GM10266 (cell line): ENCODE measurements at regions not wholly inside any gene's neighbourhood (a gene's known extent, or its start where the extent isn't known, plus 50 kb on each side); places are given as distances from the start of the nearest gene placed in this dataset.
"Not testable (repeated sequence)": the region's sequence is repeated elsewhere in the genome, so short reads cannot be mapped to it uniquely, and the experiment has no call there.

Source experiments
- DNase-seq: peaks from one replicate; pipeline ENCODE4 v3.0.0; 2012; ENCODE audit errors: extremely low spot score
- CTCF ChIP-seq: IDR thresholded peaks from 2 replicates; pipeline ENCODE4 v1.5.1; 2012; ENCODE audit warnings: mild to moderate bottlenecking, low read depth; ENCODE audit not compliant: control insufficient read depth, insufficient read depth; ENCODE audit errors: missing control alignments

- no peak for TF ChIP-seq CTCF
Observed at GRCh38 chr11:97072420-97072819, 682.6 kb downstream of the JRKL start.

DNA sequence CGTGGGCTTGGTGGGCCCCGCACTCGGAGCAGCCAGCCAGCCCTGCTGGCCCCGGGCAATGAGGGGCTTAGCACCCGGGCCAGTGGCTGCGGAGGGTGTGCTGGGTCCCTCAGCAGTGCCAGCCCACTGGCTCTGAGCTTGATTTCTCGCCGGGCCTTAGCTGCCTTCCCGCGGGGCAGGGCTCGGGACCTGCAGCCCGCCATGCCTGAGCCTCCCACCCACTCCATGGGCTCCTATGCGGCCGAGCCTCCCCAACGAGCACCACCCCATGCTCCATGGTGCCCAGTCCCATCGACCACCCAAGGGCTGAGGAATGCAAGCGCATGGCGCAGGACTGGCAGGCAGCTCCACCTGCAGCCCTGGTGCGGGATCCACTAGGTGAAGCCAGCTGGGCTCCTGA, 686.9 kb downstream of the JRKL start:
- DNase-seq: not testable (repeated sequence)

More at GRCh38 chr11:97072420-97072819, 682.6 kb downstream of the JRKL start:
- DNase-seq: no peak

- no peak for TF ChIP-seq CTCF
Observed at GRCh38 chr11:97078443-97078842, 688.6 kb downstream of the JRKL start.

DNA sequence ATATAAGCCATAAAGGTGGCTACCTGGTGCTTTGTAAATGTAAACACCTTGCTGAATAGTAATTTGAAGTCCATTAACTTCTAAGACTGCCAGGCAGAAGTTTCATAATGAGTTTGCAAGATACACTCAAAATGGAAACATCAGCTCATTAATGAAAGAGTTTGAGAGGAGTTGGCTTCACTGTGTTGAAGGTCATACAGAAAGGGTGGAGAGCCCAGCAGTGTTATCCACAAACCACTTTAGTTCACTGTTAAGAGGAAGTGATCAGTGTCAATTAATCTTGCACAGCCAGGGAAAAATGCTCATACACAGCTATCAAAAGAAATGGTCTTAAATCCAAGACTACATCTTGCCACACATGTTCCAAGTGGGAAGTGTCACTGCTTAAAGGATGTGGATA, 689.4 kb downstream of the JRKL start:
- no peak for DNase-seq
- TF ChIP-seq CTCF: no peak

More at GRCh38 chr11:97078443-97078842, 688.6 kb downstream of the JRKL start:
- no peak for DNase-seq

DNA sequence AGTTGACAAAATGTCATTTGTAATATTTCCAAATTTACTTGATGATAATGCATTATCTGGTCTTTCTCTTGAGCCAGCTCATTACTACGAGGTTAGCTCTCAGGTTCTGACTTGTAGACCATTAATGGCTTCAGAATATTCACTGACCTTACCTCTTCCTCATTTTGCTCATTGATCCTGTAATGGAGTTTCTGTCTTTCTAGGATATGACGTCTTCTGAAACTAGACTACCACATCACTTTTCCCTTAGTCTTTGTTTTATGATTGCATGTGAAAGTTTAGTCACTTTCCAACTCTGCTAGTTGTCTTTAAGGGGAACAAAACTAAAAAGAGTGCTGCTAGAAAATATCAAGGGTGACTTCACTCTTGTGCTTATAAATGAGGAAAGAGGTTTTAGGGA, 697.6 kb downstream of the JRKL start:
- no peak for TF ChIP-seq CTCF
- no peak for DNase-seq

- DNase-seq: no peak
- no peak for TF ChIP-seq CTCF
Observed at GRCh38 chr11:97092823-97093222, 703.0 kb downstream of the JRKL start.

DNA sequence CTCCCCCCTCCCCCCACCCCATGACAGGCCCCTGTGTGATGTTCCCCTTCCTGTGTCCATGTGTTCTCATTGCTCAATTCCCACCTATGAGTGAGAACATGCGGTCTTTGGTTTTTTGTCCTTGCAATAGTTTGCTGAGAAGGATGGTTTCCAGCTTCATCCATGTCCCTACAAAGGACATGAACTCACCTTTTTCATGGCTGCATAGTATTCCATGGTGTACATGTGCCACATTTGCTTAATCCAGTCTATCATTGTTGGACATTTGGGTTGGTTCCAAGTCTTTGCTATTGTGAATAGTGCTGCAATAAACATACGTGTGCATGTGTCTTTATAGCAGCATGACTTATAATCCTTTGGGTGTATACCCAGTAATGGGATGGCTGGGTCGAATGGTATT, 712.4 kb downstream of the JRKL start:
- DNase-seq: not testable (repeated sequence)

- no peak for DNase-seq
- no peak for TF ChIP-seq CTCF
Observed at GRCh38 chr11:97107604-97108003, 717.8 kb downstream of the JRKL start.
